Retinal pigment epithelial cell (primary cell): ENCODE measurements at regions not wholly inside any gene's neighbourhood (a gene's known extent, or its start where the extent isn't known, plus 50 kb on each side); places are given as distances from the start of the nearest gene placed in this dataset.

Experiments used
- DNase-seq: peaks from one replicate; pipeline ENCODE4 v3.0.0-alpha.2; 2010; ENCODE audit warnings: low read depth
- H3K4me3 ChIP-seq: 2 replicates; pipeline ENCODE4 v1.5.1; 2011; ENCODE audit warnings: mild to moderate bottlenecking, low read length, control low read depth, moderate library complexity
- TF ChIP-seq, protein P1 (sequence below): conservative IDR thresholded peaks from 2 replicates; pipeline ENCODE4 v1.5.1; 2011; ENCODE audit warnings: low read depth, low read length, control low read depth, inconsistent platforms

DNA sequence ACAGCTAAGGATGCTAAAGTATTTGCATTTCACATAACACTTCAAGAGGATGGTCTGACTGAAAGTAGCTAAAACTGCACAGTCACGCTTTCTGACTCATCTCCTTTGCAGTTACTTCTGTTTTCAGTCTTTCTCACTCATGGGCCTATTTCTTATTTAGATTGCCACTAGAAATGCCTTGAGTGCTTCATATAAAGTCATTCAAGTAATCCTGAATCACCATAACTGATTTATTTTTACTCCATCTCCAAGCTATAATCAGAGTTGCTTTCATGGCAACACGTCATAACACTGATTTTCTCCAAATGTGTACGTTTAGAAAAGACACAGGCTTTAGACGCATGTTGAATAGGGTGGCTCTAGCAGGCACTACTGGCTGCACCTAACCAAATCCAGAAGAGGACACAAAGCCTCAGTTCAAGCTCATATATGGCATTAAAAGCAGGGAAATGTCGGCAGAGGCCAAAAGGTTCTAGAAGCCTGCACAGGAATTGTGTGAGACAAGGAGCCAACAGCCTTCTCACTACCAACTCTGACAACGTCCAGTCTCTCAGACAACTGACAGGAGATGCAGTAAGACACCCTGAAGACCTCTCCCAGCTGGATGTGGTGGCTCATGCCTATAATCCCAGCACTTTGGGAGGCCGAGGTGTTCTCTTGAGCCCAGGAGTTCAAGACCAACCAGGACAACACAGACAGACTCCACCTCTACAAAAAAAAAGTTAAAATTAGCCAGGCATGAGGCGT, 64.1 kb upstream of the BEND6 start:
- peak; percentile 29 for DNase-seq
- no peak overlapping the region for H3K4me3 ChIP-seq
- TF ChIP-seq, protein P1, sequence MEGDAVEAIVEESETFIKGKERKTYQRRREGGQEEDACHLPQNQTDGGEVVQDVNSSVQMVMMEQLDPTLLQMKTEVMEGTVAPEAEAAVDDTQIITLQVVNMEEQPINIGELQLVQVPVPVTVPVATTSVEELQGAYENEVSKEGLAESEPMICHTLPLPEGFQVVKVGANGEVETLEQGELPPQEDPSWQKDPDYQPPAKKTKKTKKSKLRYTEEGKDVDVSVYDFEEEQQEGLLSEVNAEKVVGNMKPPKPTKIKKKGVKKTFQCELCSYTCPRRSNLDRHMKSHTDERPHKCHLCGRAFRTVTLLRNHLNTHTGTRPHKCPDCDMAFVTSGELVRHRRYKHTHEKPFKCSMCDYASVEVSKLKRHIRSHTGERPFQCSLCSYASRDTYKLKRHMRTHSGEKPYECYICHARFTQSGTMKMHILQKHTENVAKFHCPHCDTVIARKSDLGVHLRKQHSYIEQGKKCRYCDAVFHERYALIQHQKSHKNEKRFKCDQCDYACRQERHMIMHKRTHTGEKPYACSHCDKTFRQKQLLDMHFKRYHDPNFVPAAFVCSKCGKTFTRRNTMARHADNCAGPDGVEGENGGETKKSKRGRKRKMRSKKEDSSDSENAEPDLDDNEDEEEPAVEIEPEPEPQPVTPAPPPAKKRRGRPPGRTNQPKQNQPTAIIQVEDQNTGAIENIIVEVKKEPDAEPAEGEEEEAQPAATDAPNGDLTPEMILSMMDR = no peak

DNA sequence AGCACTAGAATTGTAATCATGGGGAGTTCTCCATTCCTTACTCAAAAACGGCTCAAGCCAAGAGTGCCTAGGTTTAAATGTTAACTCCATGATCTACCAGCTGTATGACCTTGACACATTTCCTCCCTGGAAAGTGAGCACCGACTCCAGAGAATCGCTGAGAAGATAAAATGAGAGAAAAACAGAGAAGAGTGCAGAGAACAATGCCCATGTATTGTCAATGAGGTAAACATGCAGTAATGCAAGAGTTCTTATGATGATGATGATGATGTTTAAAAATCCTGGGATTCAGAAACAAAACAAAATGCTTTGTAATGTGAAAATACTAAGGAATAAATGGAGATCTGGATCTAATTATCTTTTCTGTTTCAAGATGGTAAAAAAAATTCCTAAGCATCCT, 64.8 kb upstream of the BEND6 start:
- TF ChIP-seq, protein P1 = no peak
- no peak for DNase-seq
- no peak overlapping the region for H3K4me3 ChIP-seq

DNA sequence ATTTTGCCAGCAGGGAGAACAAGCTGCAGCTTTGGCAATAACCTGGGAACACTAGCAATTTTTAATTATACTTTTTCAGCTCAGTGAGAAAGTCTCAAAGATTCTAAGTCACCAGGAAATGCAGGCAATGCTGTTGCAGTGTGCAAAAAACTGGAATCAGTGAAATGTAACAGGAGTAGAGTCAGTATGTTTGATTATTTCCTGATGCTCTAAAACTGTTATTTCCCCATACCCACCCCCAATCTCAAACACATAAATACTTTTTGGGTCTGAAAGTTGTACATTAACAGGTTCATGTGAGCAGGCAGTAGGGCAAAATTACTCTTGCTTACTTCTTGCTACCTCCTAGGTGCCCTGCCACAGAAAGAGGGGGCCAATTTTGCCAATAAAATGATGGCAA, 65.4 kb upstream of the BEND6 start:
- H3K4me3 ChIP-seq = no peak overlapping the region

DNA sequence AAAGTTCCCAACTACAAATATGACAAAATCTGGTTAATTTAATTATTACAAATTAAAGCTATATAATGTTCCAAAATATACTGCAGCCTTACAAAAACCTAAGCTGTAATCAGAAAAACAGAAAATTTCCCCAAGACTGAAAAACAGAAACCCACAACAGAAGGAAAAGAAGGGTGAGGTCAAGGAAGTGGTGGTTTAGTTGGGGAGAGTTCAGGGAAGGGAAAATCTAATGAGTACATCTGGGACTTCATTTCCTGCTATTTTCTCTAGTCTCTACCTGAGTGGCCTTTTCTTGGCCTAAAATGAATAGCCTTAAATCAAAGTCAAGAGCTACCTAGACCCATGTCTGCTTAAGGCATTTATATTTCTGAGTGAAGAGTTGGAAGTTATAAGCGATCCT, 66.2 kb upstream of the BEND6 start:
- no peak overlapping the region for H3K4me3 ChIP-seq
- DNase-seq = no peak
- TF ChIP-seq, protein P1 = no peak

More for the DNA sequence above, 65.4 kb upstream of the BEND6 start:
- TF ChIP-seq, protein P1 = no peak
- DNase-seq = no peak

DNA sequence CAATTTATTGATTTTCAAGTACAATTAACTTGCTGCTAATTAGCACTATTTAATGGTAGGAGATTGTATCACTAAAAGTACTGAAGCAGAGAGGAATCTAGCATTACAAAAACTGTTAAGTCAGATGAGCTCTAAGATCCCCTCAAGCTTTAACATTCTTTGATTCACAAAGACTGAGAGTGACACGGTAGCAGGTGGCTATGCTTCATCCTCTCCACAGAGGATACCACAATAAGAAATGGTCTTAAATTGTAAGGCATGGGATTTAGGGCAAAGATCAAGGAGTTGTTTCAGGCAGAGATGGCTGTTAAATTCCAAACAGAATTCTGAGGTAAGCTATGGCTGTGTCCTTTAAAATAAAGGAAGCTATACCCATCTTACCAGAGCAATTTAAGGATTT, 67.8 kb upstream of the BEND6 start:
- no peak overlapping the region for H3K4me3 ChIP-seq
- no peak for DNase-seq
- TF ChIP-seq, protein P1 = no peak

DNA sequence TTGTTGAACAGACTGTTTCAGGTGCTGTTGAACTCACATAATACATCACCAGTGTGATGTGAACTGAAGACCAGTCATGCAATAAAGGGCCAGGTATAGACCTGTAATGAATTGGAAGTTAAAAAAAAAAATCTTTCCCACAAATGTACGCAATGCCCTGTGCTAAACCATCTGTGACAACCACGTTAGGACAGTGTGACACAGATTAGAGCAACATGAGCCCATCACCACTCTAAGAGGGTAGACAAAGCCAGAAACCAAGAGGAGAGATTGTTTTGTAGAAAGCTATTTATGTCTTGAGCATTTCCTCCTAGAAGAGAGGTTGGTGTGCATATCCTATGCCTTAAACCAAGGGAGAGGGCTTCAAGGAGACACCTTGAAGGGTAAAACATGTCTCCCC, 77.0 kb upstream of the BEND6 start:
- no peak overlapping the region for H3K4me3 ChIP-seq
- no peak for DNase-seq
- TF ChIP-seq, protein P1 = no peak

DNA sequence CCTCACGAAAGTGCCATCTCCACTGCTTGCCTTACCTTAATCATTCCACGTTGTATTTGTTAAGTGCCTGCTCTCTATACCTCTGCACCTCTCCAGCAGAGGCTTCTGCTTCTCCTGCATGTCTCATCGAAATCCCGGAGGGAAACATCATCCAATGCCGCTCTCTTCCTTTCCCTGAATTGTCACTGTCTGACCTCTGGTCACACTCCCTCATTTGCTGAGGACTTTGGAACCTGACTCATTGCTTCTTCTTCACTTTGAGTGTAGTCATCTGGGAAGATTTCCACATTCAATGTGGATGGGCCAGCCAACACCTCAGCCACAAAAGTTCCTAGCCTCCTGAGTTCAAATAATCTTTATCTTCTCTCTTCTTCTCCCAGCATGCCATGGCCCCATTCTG, 78.9 kb upstream of the BEND6 start:
- TF ChIP-seq, protein P1 = no peak
- DNase-seq = no peak
- H3K4me3 ChIP-seq = no peak overlapping the region
